Rectal smooth muscle tissue (tissue), 1 donor: ENCODE measurements at regions not wholly inside any gene's neighbourhood (a gene's known extent, or its start where the extent isn't known, plus 50 kb on each side); places are given as distances from the start of the nearest gene placed in this dataset.

Experiments used
- H3K27ac ChIP-seq: one replicate; pipeline ENCODE4 v1.7.0; 2013; ENCODE audit warnings: low read depth, low read length, inconsistent platforms
- H3K27me3 ChIP-seq: one replicate; pipeline ENCODE4 v1.7.0; 2013; ENCODE audit warnings: low read length; ENCODE audit not compliant: control insufficient read depth, insufficient read depth
- H3K36me3 ChIP-seq: one replicate; pipeline ENCODE4 v1.7.0; 2013; ENCODE audit warnings: low read length; ENCODE audit not compliant: control insufficient read depth, insufficient read depth
- H3K4me1 ChIP-seq: one replicate; pipeline ENCODE4 v1.7.0; 2013; ENCODE audit warnings: low read length; ENCODE audit not compliant: control insufficient read depth, insufficient read depth
- H3K4me3 ChIP-seq: one replicate; pipeline ENCODE4 v1.7.0; 2013; ENCODE audit warnings: low read length
- H3K9ac ChIP-seq: one replicate; pipeline ENCODE4 v1.7.0; 2013; ENCODE audit warnings: low read length

GRCh38 chr10:111885919-111886318, 297.6 kb downstream of the GPAM start:
- H3K36me3 ChIP-seq = no peaks in the 10 kb centered on the region
- no peak overlapping the region for H3K9ac ChIP-seq
- H3K4me3 ChIP-seq = no peak overlapping the region
- no peaks in the 10 kb centered on the region for H3K27me3 ChIP-seq
- no peaks in the 10 kb centered on the region for H3K4me1 ChIP-seq
- no peak overlapping the region for H3K27ac ChIP-seq

- no peak overlapping the region for H3K27ac ChIP-seq
- H3K36me3 ChIP-seq = no peaks in the 10 kb centered on the region
- H3K9ac ChIP-seq = no peak overlapping the region
- no peak overlapping the region for H3K4me3 ChIP-seq
- H3K27me3 ChIP-seq = no peaks in the 10 kb centered on the region
- H3K4me1 ChIP-seq = no peaks in the 10 kb centered on the region
These were observed 296.3 kb downstream of the GPAM start for GRCh38 chr10:111887266-111887665.

- H3K4me3 ChIP-seq = no peak overlapping the region
- no peaks in the 10 kb centered on the region for H3K36me3 ChIP-seq
These were observed 293.5 kb downstream of the GPAM start for GRCh38 chr10:111890046-111890445.

GRCh38 chr10:111916011-111916410, 267.6 kb downstream of the GPAM start:
- no peaks in the 10 kb centered on the region for H3K4me1 ChIP-seq
- no peaks in the 10 kb centered on the region for H3K36me3 ChIP-seq
- no peak overlapping the region for H3K4me3 ChIP-seq
- H3K27me3 ChIP-seq = no peaks in the 10 kb centered on the region
- H3K27ac ChIP-seq = no peak overlapping the region
- no peak overlapping the region for H3K9ac ChIP-seq

More at GRCh38 chr10:111890046-111890445, 293.5 kb downstream of the GPAM start:
- no peak overlapping the region for H3K9ac ChIP-seq
- H3K27me3 ChIP-seq = no peaks in the 10 kb centered on the region
- no peaks in the 10 kb centered on the region for H3K4me1 ChIP-seq
- no peak overlapping the region for H3K27ac ChIP-seq

- Histone ChIP-seq H3K27ac (no peak overlapping the region), H3K4me1 (no peaks in the 10 kb centered on the region), H3K36me3 (no peaks in the 10 kb centered on the region), H3K27me3 (no peaks in the 10 kb centered on the region), H3K4me3 (no peak overlapping the region), H3K9ac (no peak overlapping the region)
These were observed 261.7 kb downstream of the GPAM start for GRCh38 chr10:111921821-111922220.

- Histone ChIP-seq H3K4me3 (no peak overlapping the region), H3K27me3 (no peaks in the 10 kb centered on the region), H3K36me3 (no peaks in the 10 kb centered on the region), H3K27ac (no peak overlapping the region), H3K4me1 (no peaks in the 10 kb centered on the region), H3K9ac (no peak overlapping the region)
These were observed 260.5 kb downstream of the GPAM start for GRCh38 chr10:111923032-111923431.

GRCh38 chr10:111926286-111926685, 257.3 kb downstream of the GPAM start:
- no peak overlapping the region for H3K9ac ChIP-seq
- no peaks in the 10 kb centered on the region for H3K36me3 ChIP-seq
- no peaks in the 10 kb centered on the region for H3K27me3 ChIP-seq
- H3K27ac ChIP-seq = no peak overlapping the region
- H3K4me3 ChIP-seq = no peak overlapping the region
- no peaks in the 10 kb centered on the region for H3K4me1 ChIP-seq

GRCh38 chr10:111933937-111934336, 249.6 kb downstream of the GPAM start:
- H3K4me3 ChIP-seq = no peak overlapping the region
- H3K27ac ChIP-seq = no peak overlapping the region
- H3K9ac ChIP-seq = no peak overlapping the region
- no peaks in the 10 kb centered on the region for H3K27me3 ChIP-seq
- H3K4me1 ChIP-seq = no peaks in the 10 kb centered on the region
- no peaks in the 10 kb centered on the region for H3K36me3 ChIP-seq

GRCh38 chr10:111934931-111935330, 248.6 kb downstream of the GPAM start:
- Histone ChIP-seq H3K36me3 (no peaks in the 10 kb centered on the region), H3K4me3 (no peak overlapping the region), H3K4me1 (no peaks in the 10 kb centered on the region)

GRCh38 chr10:111936143-111936542, 247.4 kb downstream of the GPAM start:
- no peak overlapping the region for H3K27ac ChIP-seq
- H3K4me3 ChIP-seq = no peak overlapping the region
- no peaks in the 10 kb centered on the region for H3K4me1 ChIP-seq
- no peaks in the 10 kb centered on the region for H3K27me3 ChIP-seq
- no peak overlapping the region for H3K9ac ChIP-seq
- H3K36me3 ChIP-seq = no peaks in the 10 kb centered on the region

More at GRCh38 chr10:111934931-111935330, 248.6 kb downstream of the GPAM start:
- H3K27ac ChIP-seq = no peak overlapping the region
- no peaks in the 10 kb centered on the region for H3K27me3 ChIP-seq
- no peak overlapping the region for H3K9ac ChIP-seq

- H3K27ac ChIP-seq = no peak overlapping the region
- no peak overlapping the region for H3K9ac ChIP-seq
- no peaks in the 10 kb centered on the region for H3K4me1 ChIP-seq
- H3K4me3 ChIP-seq = no peak overlapping the region
- no peaks in the 10 kb centered on the region for H3K36me3 ChIP-seq
- no peaks in the 10 kb centered on the region for H3K27me3 ChIP-seq
These were observed 239.2 kb downstream of the GPAM start for GRCh38 chr10:111944331-111944730.

GRCh38 chr10:111953949-111954348, 229.6 kb downstream of the GPAM start:
- Histone ChIP-seq H3K4me3 (no peak overlapping the region), H3K27ac (no peak overlapping the region), H3K9ac (no peak overlapping the region), H3K4me1 (no peaks in the 10 kb centered on the region), H3K27me3 (no peaks in the 10 kb centered on the region), H3K36me3 (no peaks in the 10 kb centered on the region)

- H3K4me3 ChIP-seq = no peak overlapping the region
- no peaks in the 10 kb centered on the region for H3K36me3 ChIP-seq
- no peak overlapping the region for H3K9ac ChIP-seq
- H3K27ac ChIP-seq = no peak overlapping the region
- no peaks in the 10 kb centered on the region for H3K4me1 ChIP-seq
- H3K27me3 ChIP-seq = no peaks in the 10 kb centered on the region
These were observed 229.2 kb downstream of the GPAM start for GRCh38 chr10:111954386-111954785.
